GM19372 (cell line): ENCODE measurements at regions not wholly inside any gene's neighbourhood (a gene's known extent, or its start where the extent isn't known, plus 50 kb on each side); places are given as distances from the start of the nearest gene placed in this dataset.
"Not testable (repeated sequence)": the region's sequence is repeated elsewhere in the genome, so short reads cannot be mapped to it uniquely, and the experiment has no call there.

ENCODE experiments used
- ATAC-seq: cut with Tn5 transposase; IDR thresholded peaks from one replicate; pipeline ENCODE4 v1.9.1; 2021; ENCODE audit warnings: mild to moderate bottlenecking, low read depth, moderate library complexity; ENCODE audit not compliant: unreplicated experiment

- no peak for ATAC-seq
Measured at GRCh38 chr1:170789063-170789462, 125.1 kb downstream of the PRRX1 start.

- no peak for ATAC-seq
Measured at GRCh38 chr1:170790175-170790574, 126.2 kb downstream of the PRRX1 start.

GRCh38 chr1:170790651-170791071 is 126.7 kb downstream of the PRRX1 start:
- no peak for ATAC-seq

GRCh38 chr1:170791941-170792340 is 128.0 kb downstream of the PRRX1 start:
- ATAC-seq = no peak

- no peak for ATAC-seq
Measured at GRCh38 chr1:170800265-170800664, 135.1 kb upstream of the MROH9 start.

GRCh38 chr1:170800812-170801211 is 134.5 kb upstream of the MROH9 start:
- no peak for ATAC-seq

GRCh38 chr1:170803711-170804110 is 131.6 kb upstream of the MROH9 start:
- ATAC-seq = no peak

GRCh38 chr1:170804419-170804818 is 130.9 kb upstream of the MROH9 start:
- ATAC-seq = no peak

GRCh38 chr1:170804879-170805278 is 130.5 kb upstream of the MROH9 start:
- ATAC-seq = no peak

GRCh38 chr1:170806961-170807360 is 128.4 kb upstream of the MROH9 start:
- ATAC-seq = no peak

GRCh38 chr1:170807432-170807831 is 127.9 kb upstream of the MROH9 start:
- no peak for ATAC-seq

GRCh38 chr1:170808216-170808885 is 127.0 kb upstream of the MROH9 start:
- ATAC-seq = no peak

- ATAC-seq = not testable (repeated sequence)
Measured at GRCh38 chr1:170811013-170811412, 124.3 kb upstream of the MROH9 start.

- ATAC-seq = no peak
Measured at GRCh38 chr1:170819781-170820180, 115.6 kb upstream of the MROH9 start.

- ATAC-seq = no peak
Measured at GRCh38 chr1:170823120-170823519, 112.2 kb upstream of the MROH9 start.

- ATAC-seq = no peak
Measured at GRCh38 chr1:170831276-170831675, 104.1 kb upstream of the MROH9 start.

- ATAC-seq = no peak
Measured at GRCh38 chr1:170836141-170836540, 99.2 kb upstream of the MROH9 start.

- ATAC-seq = no peak
Measured at GRCh38 chr1:170840371-170840770, 95.0 kb upstream of the MROH9 start.

GRCh38 chr1:170853302-170853701 is 82.0 kb upstream of the MROH9 start:
- peak; percentile 94 for ATAC-seq

GRCh38 chr1:170853867-170854266 is 81.5 kb upstream of the MROH9 start:
- no peak for ATAC-seq

GRCh38 chr1:170854677-170855076 is 80.7 kb upstream of the MROH9 start:
- ATAC-seq = no peak

GRCh38 chr1:170856455-170856854 is 78.9 kb upstream of the MROH9 start:
- ATAC-seq = no peak

- no peak for ATAC-seq
Measured at GRCh38 chr1:170857955-170858354, 77.4 kb upstream of the MROH9 start.
